ENCODE measurements at regions not wholly inside any gene's neighbourhood (a gene's known extent, or its start where the extent isn't known, plus 50 kb on each side); places are given as distances from the start of the nearest gene placed in this dataset.
"Not testable (repeated sequence)": the region's sequence is repeated elsewhere in the genome, so short reads cannot be mapped to it uniquely, and the experiment has no call there.

DNA sequence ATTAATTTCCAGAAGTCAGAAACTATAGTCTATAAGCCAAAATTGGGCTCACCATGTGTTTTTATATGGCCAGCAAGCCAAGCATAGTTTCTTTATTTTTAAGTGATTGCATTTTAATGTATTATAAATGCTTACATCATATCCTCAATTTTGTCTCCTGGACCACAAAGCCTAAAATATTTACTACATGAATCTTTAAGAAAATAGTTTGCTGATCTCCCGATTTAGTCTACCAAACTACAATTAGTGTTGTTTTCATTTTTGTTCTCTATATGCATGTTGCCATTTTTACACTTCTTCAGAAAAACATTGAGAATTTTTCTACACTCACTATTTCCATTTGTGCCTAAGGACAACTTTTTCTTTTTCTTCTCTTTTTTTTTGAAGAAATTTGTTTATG, 954.5 kb upstream of the ADAMTS5 start:
- TF ChIP-seq, protein P1, sequence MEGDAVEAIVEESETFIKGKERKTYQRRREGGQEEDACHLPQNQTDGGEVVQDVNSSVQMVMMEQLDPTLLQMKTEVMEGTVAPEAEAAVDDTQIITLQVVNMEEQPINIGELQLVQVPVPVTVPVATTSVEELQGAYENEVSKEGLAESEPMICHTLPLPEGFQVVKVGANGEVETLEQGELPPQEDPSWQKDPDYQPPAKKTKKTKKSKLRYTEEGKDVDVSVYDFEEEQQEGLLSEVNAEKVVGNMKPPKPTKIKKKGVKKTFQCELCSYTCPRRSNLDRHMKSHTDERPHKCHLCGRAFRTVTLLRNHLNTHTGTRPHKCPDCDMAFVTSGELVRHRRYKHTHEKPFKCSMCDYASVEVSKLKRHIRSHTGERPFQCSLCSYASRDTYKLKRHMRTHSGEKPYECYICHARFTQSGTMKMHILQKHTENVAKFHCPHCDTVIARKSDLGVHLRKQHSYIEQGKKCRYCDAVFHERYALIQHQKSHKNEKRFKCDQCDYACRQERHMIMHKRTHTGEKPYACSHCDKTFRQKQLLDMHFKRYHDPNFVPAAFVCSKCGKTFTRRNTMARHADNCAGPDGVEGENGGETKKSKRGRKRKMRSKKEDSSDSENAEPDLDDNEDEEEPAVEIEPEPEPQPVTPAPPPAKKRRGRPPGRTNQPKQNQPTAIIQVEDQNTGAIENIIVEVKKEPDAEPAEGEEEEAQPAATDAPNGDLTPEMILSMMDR (IDR thresholded peaks at IDR 0.05) = not testable (repeated sequence)
- not testable (repeated sequence) for TF ChIP-seq POLR2AphosphoS5, POLR2A, EP300 (IDR thresholded peaks at IDR 0.05)

Measured in suprapubic skin (tissue), 4 donors.